IMR-90 (cell line): ENCODE measurements at regions not wholly inside any gene's neighbourhood (a gene's known extent, or its start where the extent isn't known, plus 50 kb on each side); places are given as distances from the start of the nearest gene placed in this dataset.

ENCODE experiments used
- ATAC-seq: fragments of 200-7000 bp; cut with Tn5 transposase; 2 replicates; pipeline ENCODE4 v1.9.1; 2020; ENCODE audit warnings: low read depth, mild to moderate bottlenecking, moderate library complexity
- BruUV-seq: library from RNA; stranded (reverse); fragments of 400-500 nt; replicated peaks from 2 replicates; lab custom pipeline; 2021; lab: Mats Ljungman, UMichigan
- CTCF ChIA-PET: fragments of 300-600 bp; formaldehyde crosslinking; extraction: SDS; loops from one replicate; lab custom pipeline; 2021; ENCODE audit warnings: antibody characterized with exemption; lab: Yijun Ruan, JAX
- POLR2A ChIA-PET: fragments of 300-600 bp; sonication (Branson Sonifier 250); formaldehyde crosslinking; loops from one replicate; lab custom pipeline; 2022; ENCODE audit warnings: antibody characterized with exemption; ENCODE audit not compliant: unreplicated experiment; lab: Charles Lee
- DNase-seq: peaks from one replicate; pipeline ENCODE4 v3.0.0; 2013
- H2AFZ ChIP-seq: replicated peaks from 2 replicates; pipeline ENCODE3; 2013; ENCODE audit warnings: low read length, mild to moderate bottlenecking; ENCODE audit not compliant: poor library complexity
- H2AK5ac ChIP-seq: 2 replicates; pipeline ENCODE4 v1.6.1; 2013; ENCODE audit warnings: low read depth, low read length, inconsistent platforms
- H2AK9ac ChIP-seq: replicated peaks from 2 replicates; pipeline ENCODE3; 2013; ENCODE audit warnings: mild to moderate bottlenecking, low read depth, low read length, moderate library complexity; ENCODE audit not compliant: poor library complexity
- H2BK120ac ChIP-seq: 2 replicates; pipeline ENCODE4 v1.6.1; 2013; ENCODE audit warnings: low read depth, low read length, inconsistent platforms
- H2BK15ac ChIP-seq: 3 replicates; pipeline ENCODE4 v1.6.1; 2013; ENCODE audit warnings: low read depth, low read length, inconsistent platforms
- H2BK20ac ChIP-seq: 2 replicates; pipeline ENCODE4 v1.6.1; 2013; ENCODE audit warnings: low read depth, mild to moderate bottlenecking, inconsistent platforms, low read length, moderate library complexity
- H2BK5ac ChIP-seq: 2 replicates; pipeline ENCODE4 v1.6.1; 2013; ENCODE audit warnings: mild to moderate bottlenecking, low read depth, low read length, inconsistent platforms; ENCODE audit not compliant: poor library complexity, severe bottlenecking
- H3K14ac ChIP-seq: replicated peaks from 2 replicates; pipeline ENCODE4 v1.6.1; 2013; ENCODE audit warnings: low read depth, low read length, inconsistent platforms
- H3K18ac ChIP-seq: 2 replicates; pipeline ENCODE4 v1.6.1; 2013; ENCODE audit warnings: low read depth, low read length, control low read depth
- H3K23ac ChIP-seq: 2 replicates; pipeline ENCODE4 v1.6.1; 2013; ENCODE audit warnings: low read depth, low read length, inconsistent platforms
- H3K27ac ChIP-seq: 2 replicates; pipeline ENCODE4 v1.5.1; 2013; ENCODE audit warnings: mild to moderate bottlenecking, control low read depth, low read length; ENCODE audit not compliant: insufficient read depth
- H3K27me3 ChIP-seq: 2 replicates; pipeline ENCODE4 v1.6.1; 2013; ENCODE audit warnings: low read length; ENCODE audit not compliant: control insufficient read depth, insufficient read depth
- H3K36me3 ChIP-seq: 2 replicates; pipeline ENCODE4 v1.6.1; 2013; ENCODE audit warnings: low read length, mixed read lengths; ENCODE audit not compliant: control insufficient read depth, insufficient read depth
- H3K4ac ChIP-seq: 2 replicates; pipeline ENCODE4 v1.6.1; 2013; ENCODE audit warnings: low read depth, low read length, inconsistent platforms
- H3K4me1 ChIP-seq: 2 replicates; pipeline ENCODE4 v1.6.1; 2013; ENCODE audit warnings: low read length, mixed read lengths; ENCODE audit not compliant: control insufficient read depth, insufficient read depth
- H3K4me2 ChIP-seq: 2 replicates; pipeline ENCODE4 v1.6.1; 2013; ENCODE audit warnings: low read depth, mild to moderate bottlenecking, control low read depth, low read length, moderate library complexity
- H3K4me3 ChIP-seq: 2 replicates; pipeline ENCODE4 v1.5.1; 2013; ENCODE audit warnings: low read depth, mild to moderate bottlenecking, control low read depth, low read length, moderate library complexity; ENCODE audit not compliant: insufficient read depth
- H3K56ac ChIP-seq: 2 replicates; pipeline ENCODE4 v1.6.1; 2013; ENCODE audit warnings: low read length, inconsistent platforms; ENCODE audit not compliant: insufficient read depth; ENCODE audit errors: extremely low read depth
- H3K79me1 ChIP-seq, 2 experiments: 2 replicates each; pipeline ENCODE4 v1.6.1; 2013; ENCODE audit warnings: low read length in 2 of 2, inconsistent platforms in 1 of 2, low read depth in 1 of 2
- H3K9ac ChIP-seq: 2 replicates; pipeline ENCODE4 v1.6.1; 2013; ENCODE audit warnings: low read depth, low read length, control low read depth
- H3K9me1 ChIP-seq: 2 replicates; pipeline ENCODE4 v1.6.1; 2013; ENCODE audit warnings: low read length, inconsistent platforms; ENCODE audit not compliant: insufficient read depth
- H3K9me3 ChIP-seq: 2 replicates; pipeline ENCODE4 v1.6.1; 2013; ENCODE audit warnings: low read length; ENCODE audit not compliant: control insufficient read depth, insufficient read depth
- H4K20me1 ChIP-seq: 2 replicates; pipeline ENCODE4 v1.6.1; 2013; ENCODE audit warnings: low read length, inconsistent platforms; ENCODE audit not compliant: insufficient read depth
- H4K5ac ChIP-seq: 2 replicates; pipeline ENCODE4 v1.6.1; 2013; ENCODE audit warnings: mild to moderate bottlenecking, low read depth, low read length, control low read depth
- H4K8ac ChIP-seq, 2 experiments: 2 replicates each; pipeline ENCODE4 v1.6.1; 2013; ENCODE audit warnings: low read depth in 2 of 2, low read length in 2 of 2, control low read depth in 1 of 2, inconsistent platforms in 1 of 2
- H4K91ac ChIP-seq: 2 replicates; pipeline ENCODE4 v1.6.1; 2013; ENCODE audit warnings: low read depth, low read length, inconsistent platforms; ENCODE audit not compliant: insufficient read depth
- BHLHE40 ChIP-seq: fragments of 150-350 bp; IDR thresholded peaks from 2 replicates; pipeline ENCODE4 v1.6.1; 2016; ENCODE audit warnings: mild to moderate bottlenecking, low read depth, low read length
- CEBPB ChIP-seq: IDR thresholded peaks from 2 replicates; pipeline ENCODE4 v1.6.1; 2012; ENCODE audit warnings: low read depth, low read length, improper control_type of control experiment
- CHD1 ChIP-seq: IDR thresholded peaks from 2 replicates; pipeline ENCODE4 v1.6.1; 2012; ENCODE audit warnings: low read depth, low read length, improper control_type of control experiment
- CTCF ChIP-seq: conservative IDR thresholded peaks from 2 replicates; pipeline ENCODE4 v1.5.1; 2012; ENCODE audit warnings: mild to moderate bottlenecking, low read depth, low read length, improper control_type of control experiment
- ELK1 ChIP-seq: fragments of 150-350 bp; IDR thresholded peaks from 2 replicates; pipeline ENCODE4 v1.6.1; 2016; ENCODE audit warnings: low read depth, mild to moderate bottlenecking, low read length, moderate library complexity, borderline replicate concordance
- FOS ChIP-seq: fragments of 150-350 bp; IDR thresholded peaks from 2 replicates; pipeline ENCODE4 v1.6.1; 2016; ENCODE audit warnings: low read depth, low read length
- MAFK ChIP-seq: IDR thresholded peaks from 2 replicates; pipeline ENCODE4 v1.6.1; 2012; ENCODE audit warnings: low read depth, low read length, improper control_type of control experiment
- MAZ ChIP-seq: IDR thresholded peaks from 2 replicates; pipeline ENCODE4 v1.6.1; 2012; ENCODE audit warnings: low read depth, mild to moderate bottlenecking, low read length, improper control_type of control experiment, moderate library complexity, borderline replicate concordance
- MXI1 ChIP-seq: IDR thresholded peaks from 2 replicates; pipeline ENCODE4 v1.6.1; 2012; ENCODE audit warnings: low read depth, mild to moderate bottlenecking, low read length, moderate library complexity, borderline replicate concordance
- NFE2L2 ChIP-seq: fragments of 150-350 bp; IDR thresholded peaks from 2 replicates; pipeline ENCODE4 v1.6.1; 2016; ENCODE audit warnings: low read depth, mild to moderate bottlenecking, low read length
- POLR2A ChIP-seq: IDR thresholded peaks from 2 replicates; pipeline ENCODE4 v1.6.1; 2012; ENCODE audit warnings: mild to moderate bottlenecking, low read depth, low read length
- RAD21 ChIP-seq: IDR thresholded peaks from 2 replicates; pipeline ENCODE4 v1.6.1; 2012; ENCODE audit warnings: low read length, improper control_type of control experiment
- RCOR1 ChIP-seq: IDR thresholded peaks from 2 replicates; pipeline ENCODE4 v1.6.1; 2012; ENCODE audit warnings: mild to moderate bottlenecking, low read length, improper control_type of control experiment; ENCODE audit not compliant: insufficient replicate concordance
- RFX5 ChIP-seq: IDR thresholded peaks from 2 replicates; pipeline ENCODE4 v1.8.0; 2012; ENCODE audit warnings: low read depth, mild to moderate bottlenecking, low read length, moderate library complexity
- SMC3 ChIP-seq: fragments of 150-350 bp; IDR thresholded peaks from 2 replicates; pipeline ENCODE4 v1.6.1; 2016; ENCODE audit warnings: low read depth, mild to moderate bottlenecking, antibody characterized with exemption, low read length, moderate library complexity
- USF2 ChIP-seq: fragments of 150-350 bp; IDR thresholded peaks from 2 replicates; pipeline ENCODE4 v1.6.1; 2017; ENCODE audit warnings: mild to moderate bottlenecking, antibody characterized with exemption, low read length, low read depth
- WGBS, 2 experiments: methylation state at CpG; one replicate each; pipeline versions ENCODE4 v1.1.5 to v1.1.7; 2013; ENCODE audit warnings: missing lambda C conversion rate in 2 of 2; ENCODE audit not compliant: insufficient read length in 1 of 2; ENCODE audit errors: extremely low coverage in 2 of 2; 5-methylcytosine and 5-hydroxymethylcytosine counted together
- dilution Hi-C: fragments of 300-500 bp; cut with HindIII; formaldehyde crosslinking; loops from one replicate; pipeline ENCODE4 v1.14.3; 2018; ENCODE audit warnings: low sequenced_read_pairs; ENCODE audit not compliant: unreplicated experiment
- in situ Hi-C: fragments of 300-500 bp; cut with MboI; formaldehyde crosslinking; loops from 3 replicates; pipeline ENCODE4 v1.14.3; 2019; ENCODE audit warnings: low sequenced_read_pairs, inconsistent platforms, mixed read lengths
- intact Hi-C: fragments of 100-400 bp; cut with micrococcal nuclease; formaldehyde crosslinking; loops from 2 replicates; pipeline ENCODE4 v1.10.0; 2022

GRCh38 chr2:115913921-115914320 lies 1471.5 kb downstream of the DPP10 start:
- dilution Hi-C loops, result no loop called here
- H2BK5ac ChIP-seq, result no peak overlapping the region
- no peak overlapping the region for H2BK15ac ChIP-seq
- H2BK20ac ChIP-seq, result no peak overlapping the region
- no peaks in the 10 kb centered on the region for H3K4me1 ChIP-seq
- H4K91ac ChIP-seq, result no peak overlapping the region
- H3K79me1 ChIP-seq, result no peaks in the 10 kb centered on the region
- no TSS peak for BruUV-seq
- H3K4ac ChIP-seq, result no peak overlapping the region
- H3K4me2 ChIP-seq, result no peak overlapping the region
- no peak overlapping the region for H4K5ac ChIP-seq
- no peak overlapping the region for H2AK5ac ChIP-seq
- TF ChIP-seq BHLHE40 (no peak), FOS (no peak), RCOR1 (no peak), ELK1 (no peak), SMC3 (no peak), MAZ (no peak), POLR2A (no peak), RFX5 (no peak), MXI1 (no peak), CHD1 (no peak), NFE2L2 (no peak), CEBPB (no peak), MAFK (no peak), CTCF (no peak), RAD21 (no peak), USF2 (no peak)
- no peak overlapping the region for H3K4me3 ChIP-seq
- no peak overlapping the region for H3K9ac ChIP-seq
- H2AFZ ChIP-seq, result no peak overlapping the region
- intact Hi-C loops, result no loop called here
- no peaks in the 10 kb centered on the region for H3K9me3 ChIP-seq
- WGBS, 2 experiments, result 100% methylated on average over 1 of the region's 5 CpGs; no CpG with 5 or more reads in 1 of the 2 experiments
- H3K23ac ChIP-seq, result no peak overlapping the region
- H3K9me1 ChIP-seq, result no peaks in the 10 kb centered on the region
- H3K27ac ChIP-seq, result no peak overlapping the region
- no peak overlapping the region for H4K8ac ChIP-seq
- H2BK120ac ChIP-seq, result no peak overlapping the region
- no peaks in the 10 kb centered on the region for H3K36me3 ChIP-seq
- no peaks in the 10 kb centered on the region for H3K27me3 ChIP-seq
- no peak for DNase-seq
- no peak overlapping the region for H3K18ac ChIP-seq
- CTCF ChIA-PET, result no interaction called here
- no peak for ATAC-seq
- POLR2A ChIA-PET, result no interaction called here
- H2AK9ac ChIP-seq, result no peak overlapping the region
- in situ Hi-C loops, result no loop called here
- H3K14ac ChIP-seq, result no peak overlapping the region
- no peaks in the 10 kb centered on the region for H4K20me1 ChIP-seq
- H3K56ac ChIP-seq, result no peak overlapping the region
